T follicular helper cell (primary cell): ENCODE measurements at regions not wholly inside any gene's neighbourhood (a gene's known extent, or its start where the extent isn't known, plus 50 kb on each side); places are given as distances from the start of the nearest gene placed in this dataset.
"Not testable (repeated sequence)": the region's sequence is repeated elsewhere in the genome, so short reads cannot be mapped to it uniquely, and the experiment has no call there.

ENCODE experiments used
- DNase-seq: peaks from one replicate; pipeline ENCODE4 v3.0.0-alpha.2; 2020; ENCODE audit warnings: low read depth

GRCh38 chr7:69052-69451, 123.3 kb upstream of the FAM20C start:
- not testable (repeated sequence) for DNase-seq

GRCh38 chr7:69499-70123, 122.8 kb upstream of the FAM20C start:
- not testable (repeated sequence) for DNase-seq

GRCh38 chr7:70207-70606, 122.2 kb upstream of the FAM20C start:
- DNase-seq, result not testable (repeated sequence)

DNA sequence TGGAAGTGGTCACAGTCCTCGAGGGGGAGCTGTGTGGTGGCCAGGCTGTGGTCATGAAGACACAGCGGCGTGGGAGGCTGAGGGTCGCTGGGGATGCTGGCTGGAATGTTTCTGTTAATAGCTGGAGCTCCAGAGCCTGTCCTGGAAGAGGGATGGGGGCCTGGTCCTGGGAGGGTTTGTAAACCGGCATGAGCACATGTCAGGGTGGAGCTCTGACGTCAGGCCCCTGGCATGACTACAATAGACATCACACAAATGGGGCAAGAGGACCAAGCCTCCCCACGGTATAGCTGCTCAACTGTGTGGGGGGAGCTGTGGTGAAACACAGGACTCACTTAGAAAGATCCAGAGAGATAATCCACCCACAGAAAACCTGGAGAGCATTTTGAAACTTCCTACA, 121.4 kb upstream of the FAM20C start:
- not testable (repeated sequence) for DNase-seq

- not testable (repeated sequence) for DNase-seq
Measured at GRCh38 chr7:72266-73057, 119.9 kb upstream of the FAM20C start.

- not testable (repeated sequence) for DNase-seq
Measured at GRCh38 chr7:73058-73331, 119.4 kb upstream of the FAM20C start.

DNA sequence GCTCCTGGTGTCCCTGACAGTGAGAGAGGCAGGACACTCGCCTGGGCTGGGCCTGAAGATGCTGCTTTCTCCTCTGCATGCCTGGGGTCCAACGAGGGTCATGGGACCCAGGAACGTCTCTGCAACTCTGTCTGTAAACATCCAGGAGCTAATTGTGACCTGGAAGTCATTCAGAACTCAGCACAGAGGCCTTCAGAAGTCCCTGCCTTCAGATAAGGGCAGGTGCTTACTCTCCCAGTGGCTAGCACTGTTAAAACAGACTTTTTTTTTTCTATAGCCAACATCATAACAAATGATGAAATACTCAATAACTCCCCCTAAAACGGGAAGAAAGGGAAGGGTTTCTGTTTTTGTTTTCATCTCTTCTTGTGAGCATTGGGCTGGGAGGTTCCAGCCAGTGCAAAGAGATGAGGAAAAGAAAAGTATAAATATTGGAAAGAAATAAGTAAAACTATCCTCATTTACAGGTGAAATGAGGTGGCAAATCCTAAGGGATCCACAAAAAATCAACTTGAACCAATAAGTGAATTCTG, 118.3 kb upstream of the FAM20C start:
- not testable (repeated sequence) for DNase-seq

DNA sequence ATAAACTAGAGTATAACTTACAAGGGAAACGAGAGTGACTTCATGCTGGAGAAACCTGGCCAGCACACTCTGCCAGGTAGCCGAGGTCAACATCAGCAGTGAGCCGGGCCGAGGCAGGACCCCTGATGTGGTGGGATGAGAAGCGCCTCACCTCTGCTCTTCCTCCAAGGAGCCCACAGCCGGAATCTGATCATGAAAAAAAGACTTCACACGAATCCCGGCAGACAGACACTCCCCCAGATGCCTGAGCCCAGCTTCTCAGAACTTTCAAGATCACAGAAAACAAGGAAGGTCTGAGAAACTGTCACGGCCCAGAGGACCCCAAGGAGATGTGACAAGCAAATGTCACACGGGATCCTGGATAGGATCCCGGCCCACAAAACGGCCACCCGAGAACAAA, 116.9 kb upstream of the FAM20C start:
- DNase-seq, result not testable (repeated sequence)

DNA sequence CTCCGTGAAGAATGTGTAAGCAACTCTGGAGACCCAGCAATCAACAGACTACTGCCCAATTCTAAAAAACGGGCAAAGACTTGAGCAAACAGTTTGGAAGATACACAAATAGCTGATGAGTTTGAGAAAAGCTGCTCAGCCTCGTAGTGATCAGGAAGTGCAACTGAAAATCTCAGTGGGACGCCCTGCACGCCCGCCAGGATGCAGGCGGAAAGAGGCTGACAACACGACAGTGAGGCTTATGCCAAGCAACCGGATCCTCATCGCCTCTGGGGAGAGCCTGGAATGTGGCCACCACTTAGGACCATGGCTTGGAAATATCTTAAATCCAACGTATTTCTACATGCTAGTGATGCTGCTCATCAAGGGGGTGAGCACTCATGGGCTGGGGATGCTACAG, 116.2 kb upstream of the FAM20C start:
- DNase-seq, result not testable (repeated sequence)

DNA sequence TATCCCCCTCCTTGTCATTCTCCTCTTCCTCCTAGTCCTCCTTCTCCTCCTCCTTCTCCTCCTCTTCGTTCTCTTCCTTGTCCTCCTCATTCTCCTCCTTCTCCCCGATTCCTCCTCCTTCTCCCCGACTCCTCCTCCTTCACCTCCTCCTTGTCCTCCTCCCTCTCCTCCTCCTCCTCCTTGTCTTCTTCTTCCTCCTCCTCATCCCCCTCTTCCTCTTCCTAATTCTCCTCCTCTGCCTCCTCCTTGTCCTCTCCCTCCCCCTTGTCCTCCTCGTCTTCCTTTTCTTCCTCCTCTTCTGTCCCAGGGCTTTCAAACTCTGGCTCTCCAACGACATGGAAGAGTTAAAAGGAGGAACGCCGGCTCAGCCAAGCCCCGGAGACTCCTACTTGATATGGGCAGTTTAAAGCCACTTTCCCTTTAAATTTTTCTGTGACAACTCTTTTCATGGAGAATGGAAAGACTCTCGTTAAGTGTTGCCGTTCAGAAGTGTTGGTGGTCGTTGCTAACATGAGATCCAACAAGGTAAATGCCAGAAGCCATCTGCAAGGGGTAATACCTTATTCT, 115.5 kb upstream of the FAM20C start:
- DNase-seq, result not testable (repeated sequence)

DNA sequence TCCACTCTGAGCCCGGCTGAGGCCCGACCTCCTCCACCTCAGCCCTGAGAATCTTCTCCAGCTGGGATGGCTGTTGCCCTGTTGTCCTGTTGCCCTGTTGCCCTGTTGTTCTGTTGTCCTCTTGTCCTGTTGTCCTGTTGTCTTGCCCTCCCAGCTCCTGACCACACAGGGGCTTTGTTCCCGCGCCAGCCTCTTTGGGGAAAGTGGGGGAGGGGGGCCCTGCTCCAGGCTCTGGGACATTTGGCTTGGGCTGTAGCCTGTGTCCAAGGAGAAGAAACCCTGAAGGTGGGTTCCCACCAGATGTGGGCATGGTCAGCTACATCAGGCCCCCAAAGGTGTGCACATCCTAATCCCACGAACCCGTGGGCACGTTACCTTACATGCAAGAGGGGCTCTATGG, 113.5 kb upstream of the FAM20C start:
- DNase-seq, result not testable (repeated sequence)

DNA sequence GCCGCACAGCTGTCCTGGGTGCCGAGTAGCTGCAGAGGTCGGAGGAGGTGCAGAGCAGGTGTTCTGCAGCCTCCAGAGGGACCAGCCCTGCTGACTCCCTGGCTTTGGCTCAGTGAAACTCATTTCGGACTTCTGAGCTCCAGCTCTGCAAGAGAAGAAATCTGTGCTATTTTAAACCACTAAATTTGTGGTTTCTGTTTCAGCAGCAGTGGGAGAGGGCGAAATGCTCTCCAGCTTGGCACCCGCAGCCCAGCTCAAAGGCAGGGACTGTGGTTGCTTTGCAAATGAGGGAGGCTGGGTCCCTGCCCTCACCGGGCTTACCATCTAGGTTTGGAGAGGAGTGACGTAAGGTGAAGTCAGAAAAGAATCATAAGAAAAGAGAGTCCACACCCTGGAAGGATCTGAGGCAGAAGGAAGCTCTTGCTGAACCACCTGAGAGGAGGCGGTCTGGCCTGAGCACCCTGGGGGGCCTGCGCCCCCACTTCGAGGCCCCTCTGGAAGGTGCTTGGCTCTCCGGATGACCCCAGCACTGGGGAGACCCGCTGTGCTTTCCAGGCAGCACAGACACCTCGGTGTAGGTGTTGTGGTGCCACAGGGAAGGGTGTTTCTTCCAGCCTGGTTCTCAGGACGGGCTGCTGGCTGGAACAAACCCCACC, 112.8 kb upstream of the FAM20C start:
- not testable (repeated sequence) for DNase-seq

DNA sequence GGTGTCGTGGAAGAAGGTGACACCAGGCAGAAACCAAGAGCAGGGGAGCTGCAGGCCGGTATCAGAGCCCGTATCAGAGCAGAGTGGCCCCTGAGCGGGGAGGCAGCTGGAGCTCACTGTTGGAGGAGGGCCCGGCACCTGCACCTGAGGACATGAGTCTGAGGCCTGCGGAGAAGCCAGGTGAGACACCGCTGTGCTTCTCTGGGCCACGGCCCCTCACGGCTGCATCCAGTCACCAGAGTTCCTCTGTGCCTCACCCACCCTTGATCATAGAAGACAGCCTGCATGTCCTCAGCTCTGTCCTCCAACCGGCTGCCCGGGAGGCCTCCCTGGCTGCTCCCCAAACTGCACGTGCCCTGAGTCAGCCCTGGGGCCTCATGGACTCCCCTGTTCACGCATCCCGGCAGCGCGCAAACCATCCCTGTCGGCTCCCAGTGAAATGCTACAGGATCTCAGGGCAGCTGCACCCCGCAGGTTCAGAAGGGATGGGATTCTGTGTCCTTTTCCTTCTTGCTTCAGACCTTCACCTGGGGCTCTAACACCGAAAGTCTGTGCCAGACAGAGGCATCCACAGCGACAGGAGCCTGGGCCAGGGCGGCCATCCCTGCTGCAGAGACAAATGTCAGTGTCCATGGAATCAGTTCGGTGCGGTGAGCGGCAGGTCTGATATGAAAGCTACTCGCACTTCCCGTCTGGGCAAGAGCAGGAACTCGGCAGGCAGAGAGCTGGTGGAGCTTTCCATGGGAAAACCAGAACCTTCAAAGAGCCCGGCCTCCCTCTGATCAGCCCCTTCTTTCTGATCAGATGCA, 111.9 kb upstream of the FAM20C start:
- DNase-seq, result no peak

DNA sequence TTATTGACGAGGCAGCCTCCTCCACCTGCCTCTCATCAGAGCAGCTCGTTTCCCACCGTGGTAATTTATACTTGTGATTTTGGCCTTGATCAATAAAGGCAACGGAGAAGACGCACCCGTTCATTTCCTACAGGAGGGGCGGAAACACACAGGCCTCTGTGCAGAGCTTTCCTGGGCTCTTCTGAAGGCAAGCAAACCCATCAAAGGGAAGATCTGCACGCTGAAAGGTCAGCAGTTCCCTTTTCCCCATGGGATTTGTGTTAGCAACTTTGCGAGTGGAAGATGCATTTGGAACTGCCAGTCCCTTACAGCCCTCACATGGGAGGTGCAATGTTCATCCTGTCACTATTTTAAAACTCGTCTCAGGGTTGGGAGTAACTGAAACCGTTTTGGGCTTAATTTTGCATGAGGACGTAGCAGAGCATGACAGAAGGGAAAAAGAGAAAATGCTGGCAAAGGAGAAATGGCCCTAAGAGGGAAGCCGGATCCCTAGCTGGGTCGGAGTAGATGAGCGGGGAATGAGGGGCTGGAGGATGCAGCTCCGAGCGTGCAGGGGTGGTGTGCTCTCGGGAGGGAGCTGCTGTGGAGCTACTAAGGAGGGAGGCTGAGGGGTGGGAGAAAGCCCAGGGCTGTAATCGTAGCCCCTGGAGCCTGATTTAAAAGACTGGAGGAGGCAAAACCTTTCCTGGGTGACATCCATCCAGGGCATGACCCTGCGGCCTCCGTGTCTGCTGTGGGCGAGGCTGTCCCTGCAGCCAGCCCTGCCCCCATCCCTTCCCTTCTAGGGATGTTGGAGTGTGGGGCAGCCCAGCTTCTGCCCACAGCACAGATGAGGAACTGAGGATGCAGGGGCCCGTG, 111.1 kb upstream of the FAM20C start:
- DNase-seq, result no peak

DNA sequence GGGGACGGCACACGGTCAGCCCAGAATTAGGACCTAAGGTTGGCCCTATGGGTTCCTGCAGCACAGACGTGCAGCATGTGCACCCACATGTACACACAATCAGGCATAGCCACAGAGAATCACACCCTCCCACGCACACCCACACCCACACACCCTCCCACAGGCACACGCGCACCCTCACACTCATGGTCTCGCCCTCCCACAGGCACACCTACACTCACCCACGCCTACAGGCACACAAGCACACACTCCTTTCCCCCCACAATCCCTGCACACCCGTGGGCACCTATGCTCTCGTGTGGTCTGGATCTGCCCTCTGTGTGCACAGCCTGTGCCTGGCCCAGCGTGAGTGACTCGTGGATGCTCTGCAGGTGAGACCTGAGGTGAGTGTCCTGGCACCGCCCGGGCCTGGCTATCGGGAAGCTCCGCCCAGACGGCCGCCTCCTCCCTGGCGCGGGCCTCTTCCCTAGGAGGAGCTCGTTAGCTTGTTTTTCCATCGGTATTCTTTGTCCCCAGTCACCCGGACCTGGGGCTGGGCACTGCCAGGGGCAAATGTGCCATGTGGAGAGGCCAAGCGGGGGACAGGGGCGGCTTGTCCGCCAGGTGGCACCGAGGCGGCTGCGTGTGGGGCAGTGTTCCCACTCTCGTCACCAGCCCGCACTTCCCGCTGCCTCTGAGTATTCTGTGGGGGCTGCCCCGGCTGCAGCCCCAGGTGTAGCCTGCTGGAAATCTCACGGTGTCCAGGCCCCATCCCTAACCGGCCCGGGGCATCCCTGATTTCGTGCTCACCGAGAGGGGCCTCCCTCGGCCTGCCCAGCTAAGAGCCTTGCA, 110.2 kb upstream of the FAM20C start:
- DNase-seq, result no peak

DNA sequence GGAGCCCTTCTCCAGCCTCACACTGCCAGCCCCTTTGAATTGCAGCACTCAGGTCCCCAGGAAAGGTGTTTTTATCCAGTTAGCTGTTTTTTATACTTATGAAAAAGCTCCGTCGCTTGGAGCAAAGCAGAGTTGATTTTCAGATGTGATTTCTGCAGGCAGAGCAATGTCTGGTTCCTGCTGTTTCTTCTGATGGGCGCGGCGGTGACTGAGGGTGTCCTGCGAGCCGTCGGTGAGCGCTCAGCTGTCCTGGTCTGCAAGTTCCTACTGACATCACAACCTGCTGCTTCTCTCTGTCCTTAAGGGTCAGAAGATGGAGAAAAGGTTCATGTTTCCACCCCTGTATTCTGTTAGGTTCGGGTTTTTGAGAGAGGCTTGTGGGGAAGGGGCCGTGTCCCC, 109.6 kb upstream of the FAM20C start:
- DNase-seq, result no peak

DNA sequence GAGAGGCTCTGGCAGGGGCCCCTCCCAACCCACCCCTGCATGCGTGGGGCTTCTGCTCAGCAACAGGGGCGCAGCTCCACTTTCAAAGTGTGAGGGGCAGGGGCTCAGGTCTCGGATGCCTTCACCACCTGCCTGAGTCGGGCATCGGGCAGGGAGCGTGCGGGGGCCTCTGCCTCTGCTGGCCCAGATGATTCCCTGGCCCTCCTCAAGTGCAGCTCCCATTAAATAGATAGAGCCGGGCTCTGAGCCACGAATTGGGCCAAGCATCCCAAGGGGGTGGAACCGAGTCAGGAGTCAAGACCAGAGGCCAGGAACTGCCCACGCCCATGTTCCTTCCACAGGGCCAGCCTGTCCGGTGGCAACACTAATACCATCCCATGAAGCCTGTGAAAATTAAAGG, 108.9 kb upstream of the FAM20C start:
- DNase-seq, result no peak

- no peak for DNase-seq
Measured at GRCh38 chr7:83861-84632, 108.3 kb upstream of the FAM20C start.

GRCh38 chr7:84633-85020, 107.7 kb upstream of the FAM20C start:
- DNase-seq, result no peak
